WTC11 (cell line): ENCODE measurements at regions not wholly inside any gene's neighbourhood (a gene's known extent, or its start where the extent isn't known, plus 50 kb on each side); places are given as distances from the start of the nearest gene placed in this dataset.
A peak's percentile ranks its signal among the peaks of the same experiment; 100 is the strongest.

Source experiments
- ATAC-seq: fragments of 200-7000 bp; cut with Tn5 transposase; 2 replicates; pipeline ENCODE4 v1.10.0; 2021; ENCODE audit warnings: mild to moderate bottlenecking, moderate library complexity
- CTCF ChIA-PET: fragments of 300-600 bp; sonication (Branson Sonifier 250); formaldehyde crosslinking; loops from one replicate; lab custom pipeline; 2021; ENCODE audit warnings: antibody characterized with exemption; lab: Charles Lee
- POLR2A ChIA-PET: fragments of 350-600 bp; sonication (Branson Sonifier 250); formaldehyde crosslinking; loops from one replicate; lab custom pipeline; 2021; ENCODE audit warnings: antibody characterized with exemption; lab: Charles Lee
- DNase-seq: peaks from one replicate; pipeline ENCODE4 v3.0.0; 2021; ENCODE audit warnings: low spot score
- H3K27ac Mint-ChIP-seq: 2 replicates; pipeline ENCODE4 v1.8.0; 2021; ENCODE audit warnings: mixed read lengths
- H3K27me3 Mint-ChIP-seq: 2 replicates; pipeline ENCODE4 v1.8.0; 2021; ENCODE audit warnings: low read depth, mild to moderate bottlenecking, moderate library complexity, mixed read lengths
- H3K36me3 Mint-ChIP-seq: 2 replicates; pipeline ENCODE4 v1.8.0; 2021; ENCODE audit warnings: mixed read lengths
- H3K4me1 Mint-ChIP-seq: 2 replicates; pipeline ENCODE4 v1.8.0; 2022; ENCODE audit warnings: mixed read lengths
- H3K4me3 Mint-ChIP-seq: 2 replicates; pipeline ENCODE4 v1.8.0; 2021; ENCODE audit warnings: mild to moderate bottlenecking, moderate library complexity, mixed read lengths
- H3K9me3 Mint-ChIP-seq: 2 replicates; pipeline ENCODE4 v1.8.0; 2021; ENCODE audit warnings: mixed read lengths
- ELF4 ChIP-seq: sonication (generic); formaldehyde crosslinking; IDR thresholded peaks from 2 replicates; pipeline ENCODE4 v1.8.1; 2022; ENCODE audit warnings: low read depth, mild to moderate bottlenecking, moderate library complexity, missing genetic modification reagents
- FOXK1 ChIP-seq: sonication (generic); formaldehyde crosslinking; IDR thresholded peaks from 2 replicates; pipeline ENCODE4 v1.8.0; 2022; ENCODE audit warnings: mild to moderate bottlenecking, moderate library complexity, missing genetic modification reagents
- GTF2I ChIP-seq: fragments of 250-450 bp; sonication (Bioruptor Pico); conservative IDR thresholded peaks from 2 replicates; pipeline ENCODE4 v1.4.0; 2021; ENCODE audit warnings: mild to moderate bottlenecking
- HMGA2 ChIP-seq: fragments of 250-450 bp; sonication (Bioruptor Pico); IDR thresholded peaks from 2 replicates; pipeline ENCODE4 v1.4.0; 2021; ENCODE audit warnings: mild to moderate bottlenecking, moderate library complexity
- IRF2 ChIP-seq: sonication (generic); formaldehyde crosslinking; IDR thresholded peaks from 2 replicates; pipeline ENCODE4 v1.8.0; 2022; ENCODE audit warnings: low read depth, missing genetic modification reagents, borderline replicate concordance
- JAZF1 ChIP-seq: fragments of 250-450 bp; sonication (Bioruptor Pico); IDR thresholded peaks from 2 replicates; pipeline ENCODE4 v1.9.0; 2021; ENCODE audit warnings: moderate library complexity, mild to moderate bottlenecking, inconsistent platforms
- NFATC4 ChIP-seq: fragments of 250-450 bp; sonication (Bioruptor Pico); IDR thresholded peaks from 2 replicates; pipeline ENCODE4 v1.9.0; 2021; ENCODE audit warnings: mild to moderate bottlenecking
- NFYB ChIP-seq: sonication (generic); formaldehyde crosslinking; conservative IDR thresholded peaks from 2 replicates; pipeline ENCODE4 v1.8.0; 2022; ENCODE audit warnings: low read depth, missing genetic modification reagents
- SMAD4 ChIP-seq: sonication (generic); formaldehyde crosslinking; IDR thresholded peaks from 2 replicates; pipeline ENCODE4 v1.8.0; 2022; ENCODE audit warnings: mild to moderate bottlenecking, missing genetic modification reagents
- TCF7 ChIP-seq: sonication (generic); formaldehyde crosslinking; IDR thresholded peaks from 2 replicates; pipeline ENCODE4 v1.8.0; 2022; ENCODE audit warnings: mild to moderate bottlenecking, low read depth, missing genetic modification reagents, moderate library complexity
- ZNF138 ChIP-seq: sonication (generic); formaldehyde crosslinking; conservative IDR thresholded peaks from 2 replicates; pipeline ENCODE4 v1.8.1; 2022; ENCODE audit warnings: mild to moderate bottlenecking, moderate library complexity, missing genetic modification reagents
- ZNF416 ChIP-seq: fragments of 250-450 bp; sonication (Bioruptor Pico); IDR thresholded peaks from 2 replicates; pipeline ENCODE4 v1.9.0; 2021; ENCODE audit warnings: mild to moderate bottlenecking, inconsistent platforms
- TF ChIP-seq, protein P1 (sequence below): fragments of 250-450 bp; sonication (Bioruptor Pico); conservative IDR thresholded peaks from 2 replicates; pipeline ENCODE4 v1.9.0; 2021; ENCODE audit warnings: mild to moderate bottlenecking
- TF ChIP-seq, protein P2 (sequence below): fragments of 250-450 bp; sonication (Bioruptor Pico); IDR thresholded peaks from 2 replicates; pipeline ENCODE4 v1.9.0; 2021; ENCODE audit warnings: mild to moderate bottlenecking, borderline replicate concordance
- TF ChIP-seq, protein P3 (sequence below): sonication (generic); formaldehyde crosslinking; IDR thresholded peaks from 2 replicates; pipeline ENCODE4 v1.8.1; 2023; ENCODE audit warnings: mild to moderate bottlenecking, missing genetic modification reagents, moderate library complexity
- TF ChIP-seq, protein P4 (sequence below): sonication (generic); formaldehyde crosslinking; IDR thresholded peaks from 2 replicates; pipeline ENCODE4 v1.8.1; 2023; ENCODE audit warnings: mild to moderate bottlenecking, missing genetic modification reagents, moderate library complexity
- TF ChIP-seq, protein P5 (sequence below): sonication (generic); formaldehyde crosslinking; IDR thresholded peaks from 2 replicates; pipeline ENCODE4 v1.8.0; 2022; ENCODE audit warnings: mild to moderate bottlenecking, missing genetic modification reagents

DNA sequence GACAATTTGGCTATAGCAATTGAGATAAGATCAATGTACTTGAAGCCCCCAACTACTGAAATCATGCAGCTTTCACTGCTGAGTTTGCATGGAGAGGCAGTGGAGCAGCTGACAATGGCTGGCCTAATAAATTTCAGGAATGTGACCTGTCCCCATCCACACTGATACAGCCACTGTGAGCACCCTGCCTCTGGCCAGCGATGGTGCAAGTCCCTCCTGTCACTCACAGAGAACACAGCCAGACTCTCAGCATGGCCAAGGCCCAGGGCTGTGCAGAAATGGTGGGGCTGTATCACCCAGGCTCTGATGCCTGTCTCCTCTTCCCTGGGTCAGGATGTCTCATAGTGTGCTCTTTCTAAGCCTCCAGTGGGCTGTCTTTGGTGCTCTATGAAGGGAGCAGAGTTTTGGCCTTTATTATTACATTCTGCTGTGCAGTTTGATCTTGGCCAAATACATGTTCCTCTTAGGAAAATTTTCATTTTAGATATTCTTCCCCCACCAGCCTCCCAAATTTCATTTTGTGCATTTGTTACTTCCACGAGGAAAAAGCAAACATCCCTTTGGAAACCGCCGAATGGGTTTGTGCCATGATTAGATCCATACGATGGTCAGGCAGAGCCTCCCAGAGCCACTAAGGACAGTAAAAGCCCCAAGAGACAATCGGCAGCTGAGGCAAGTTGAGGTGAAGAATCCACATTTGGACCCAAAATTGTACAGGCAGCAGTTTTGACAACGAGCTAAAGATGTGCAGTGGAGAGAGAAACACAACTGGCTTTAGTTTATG lies 85.1 kb upstream of the WSCD2 start:
- Mint-ChIP-seq H3K27ac (no peak overlapping the region), H3K4me3 (no peak overlapping the region), H3K4me1 (no peaks in the 10 kb centered on the region), H3K9me3 (peaks cover 3% of the 10 kb centered on the region; the same call in 1 of the 2 replicates), H3K27me3 (peaks cover 4% of the 10 kb centered on the region), H3K36me3 (no peaks in the 10 kb centered on the region)
- ChIA-PET POLR2A (no interaction called here), CTCF (no interaction called here)
- DNase-seq (no peak), ATAC-seq (no peak; the same call in 1 of the 2 replicates)
- TF ChIP-seq, protein P1, sequence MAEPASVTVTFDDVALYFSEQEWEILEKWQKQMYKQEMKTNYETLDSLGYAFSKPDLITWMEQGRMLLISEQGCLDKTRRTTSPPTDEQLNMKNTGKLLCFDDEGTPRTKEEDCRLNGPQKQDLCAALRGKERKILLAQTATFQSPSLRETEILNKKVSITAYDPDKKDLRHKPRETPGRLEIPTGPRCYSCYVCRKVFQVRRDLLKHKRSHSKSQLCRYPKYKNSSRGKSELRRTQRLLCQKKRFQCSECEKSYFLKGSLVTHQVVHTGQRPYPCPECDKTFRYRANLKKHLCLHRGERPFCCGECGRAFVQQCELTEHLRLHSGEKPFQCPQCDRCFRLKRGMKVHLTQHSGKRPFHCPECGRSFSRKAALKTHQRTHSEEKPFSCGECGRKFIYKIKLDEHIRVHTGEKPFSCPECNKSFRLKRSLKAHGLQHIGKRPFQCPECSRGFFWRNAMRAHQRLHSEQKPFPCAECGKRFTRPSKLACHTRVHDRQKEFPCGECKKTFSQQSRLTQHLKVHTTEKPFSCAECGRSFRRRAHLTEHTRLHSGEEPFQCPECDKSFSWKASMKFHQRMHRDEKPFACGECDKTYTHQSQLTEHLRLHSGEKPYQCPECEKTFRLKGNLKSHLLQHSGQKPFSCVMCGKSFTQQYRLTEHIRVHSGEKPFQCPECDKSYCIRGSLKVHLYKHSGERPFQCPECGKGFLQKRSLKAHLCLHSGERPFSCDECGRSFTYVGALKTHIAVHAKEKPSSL (CRISPR knock-in tag) = no peak
- no peak for TF ChIP-seq IRF2 (CRISPR knock-in tag)
- TF ChIP-seq ZNF416 (CRISPR knock-in tag) = no peak
- no peak for TF ChIP-seq TCF7 (CRISPR knock-in tag)
- TF ChIP-seq JAZF1 (CRISPR knock-in tag) = no peak
- TF ChIP-seq, protein P2, sequence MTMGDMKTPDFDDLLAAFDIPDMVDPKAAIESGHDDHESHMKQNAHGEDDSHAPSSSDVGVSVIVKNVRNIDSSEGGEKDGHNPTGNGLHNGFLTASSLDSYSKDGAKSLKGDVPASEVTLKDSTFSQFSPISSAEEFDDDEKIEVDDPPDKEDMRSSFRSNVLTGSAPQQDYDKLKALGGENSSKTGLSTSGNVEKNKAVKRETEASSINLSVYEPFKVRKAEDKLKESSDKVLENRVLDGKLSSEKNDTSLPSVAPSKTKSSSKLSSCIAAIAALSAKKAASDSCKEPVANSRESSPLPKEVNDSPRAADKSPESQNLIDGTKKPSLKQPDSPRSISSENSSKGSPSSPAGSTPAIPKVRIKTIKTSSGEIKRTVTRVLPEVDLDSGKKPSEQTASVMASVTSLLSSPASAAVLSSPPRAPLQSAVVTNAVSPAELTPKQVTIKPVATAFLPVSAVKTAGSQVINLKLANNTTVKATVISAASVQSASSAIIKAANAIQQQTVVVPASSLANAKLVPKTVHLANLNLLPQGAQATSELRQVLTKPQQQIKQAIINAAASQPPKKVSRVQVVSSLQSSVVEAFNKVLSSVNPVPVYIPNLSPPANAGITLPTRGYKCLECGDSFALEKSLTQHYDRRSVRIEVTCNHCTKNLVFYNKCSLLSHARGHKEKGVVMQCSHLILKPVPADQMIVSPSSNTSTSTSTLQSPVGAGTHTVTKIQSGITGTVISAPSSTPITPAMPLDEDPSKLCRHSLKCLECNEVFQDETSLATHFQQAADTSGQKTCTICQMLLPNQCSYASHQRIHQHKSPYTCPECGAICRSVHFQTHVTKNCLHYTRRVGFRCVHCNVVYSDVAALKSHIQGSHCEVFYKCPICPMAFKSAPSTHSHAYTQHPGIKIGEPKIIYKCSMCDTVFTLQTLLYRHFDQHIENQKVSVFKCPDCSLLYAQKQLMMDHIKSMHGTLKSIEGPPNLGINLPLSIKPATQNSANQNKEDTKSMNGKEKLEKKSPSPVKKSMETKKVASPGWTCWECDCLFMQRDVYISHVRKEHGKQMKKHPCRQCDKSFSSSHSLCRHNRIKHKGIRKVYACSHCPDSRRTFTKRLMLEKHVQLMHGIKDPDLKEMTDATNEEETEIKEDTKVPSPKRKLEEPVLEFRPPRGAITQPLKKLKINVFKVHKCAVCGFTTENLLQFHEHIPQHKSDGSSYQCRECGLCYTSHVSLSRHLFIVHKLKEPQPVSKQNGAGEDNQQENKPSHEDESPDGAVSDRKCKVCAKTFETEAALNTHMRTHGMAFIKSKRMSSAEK (CRISPR knock-in tag) = no peak
- TF ChIP-seq FOXK1 (CRISPR knock-in tag) = no peak
- TF ChIP-seq, protein P3, sequence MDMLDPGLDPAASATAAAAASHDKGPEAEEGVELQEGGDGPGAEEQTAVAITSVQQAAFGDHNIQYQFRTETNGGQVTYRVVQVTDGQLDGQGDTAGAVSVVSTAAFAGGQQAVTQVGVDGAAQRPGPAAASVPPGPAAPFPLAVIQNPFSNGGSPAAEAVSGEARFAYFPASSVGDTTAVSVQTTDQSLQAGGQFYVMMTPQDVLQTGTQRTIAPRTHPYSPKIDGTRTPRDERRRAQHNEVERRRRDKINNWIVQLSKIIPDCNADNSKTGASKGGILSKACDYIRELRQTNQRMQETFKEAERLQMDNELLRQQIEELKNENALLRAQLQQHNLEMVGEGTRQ (CRISPR knock-in tag) = no peak
- no peak for TF ChIP-seq ELF4
- TF ChIP-seq HMGA2 (CRISPR knock-in tag) = no peak
- TF ChIP-seq ZNF138 (CRISPR knock-in tag) = no peak
- TF ChIP-seq, protein P4, sequence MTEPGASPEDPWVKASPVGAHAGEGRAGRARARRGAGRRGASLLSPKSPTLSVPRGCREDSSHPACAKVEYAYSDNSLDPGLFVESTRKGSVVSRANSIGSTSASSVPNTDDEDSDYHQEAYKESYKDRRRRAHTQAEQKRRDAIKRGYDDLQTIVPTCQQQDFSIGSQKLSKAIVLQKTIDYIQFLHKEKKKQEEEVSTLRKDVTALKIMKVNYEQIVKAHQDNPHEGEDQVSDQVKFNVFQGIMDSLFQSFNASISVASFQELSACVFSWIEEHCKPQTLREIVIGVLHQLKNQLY = no peak
- no peak for TF ChIP-seq GTF2I (CRISPR knock-in tag)
- no peak for TF ChIP-seq SMAD4 (CRISPR knock-in tag)
- no peak for TF ChIP-seq NFATC4 (CRISPR knock-in tag)

DNA sequence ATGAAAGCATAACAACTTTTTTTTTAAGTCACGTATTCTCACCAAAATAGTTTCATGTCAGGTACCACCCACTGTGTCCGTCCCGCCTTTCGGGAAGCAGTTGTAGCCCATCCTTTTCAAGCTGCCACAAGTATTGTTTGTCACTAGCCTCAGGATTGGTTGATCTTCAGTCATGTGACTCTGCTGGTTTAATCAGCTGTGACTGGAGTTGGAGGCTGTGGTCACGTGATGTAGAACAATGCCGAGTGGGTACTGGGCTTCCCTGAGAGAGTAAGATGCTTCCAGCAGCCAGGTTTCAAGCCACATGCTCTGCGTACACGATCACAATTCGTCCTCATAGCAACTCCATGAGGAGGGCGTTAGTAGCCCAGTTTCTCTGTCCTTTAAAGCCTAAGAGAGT lies 83.0 kb upstream of the WSCD2 start:
- TF ChIP-seq, protein P3 (CRISPR knock-in tag) = peak; percentile 86
- TF ChIP-seq NFYB (CRISPR knock-in tag) = no peak
- TF ChIP-seq, protein P5, sequence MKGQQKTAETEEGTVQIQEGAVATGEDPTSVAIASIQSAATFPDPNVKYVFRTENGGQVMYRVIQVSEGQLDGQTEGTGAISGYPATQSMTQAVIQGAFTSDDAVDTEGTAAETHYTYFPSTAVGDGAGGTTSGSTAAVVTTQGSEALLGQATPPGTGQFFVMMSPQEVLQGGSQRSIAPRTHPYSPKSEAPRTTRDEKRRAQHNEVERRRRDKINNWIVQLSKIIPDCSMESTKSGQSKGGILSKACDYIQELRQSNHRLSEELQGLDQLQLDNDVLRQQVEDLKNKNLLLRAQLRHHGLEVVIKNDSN (CRISPR knock-in tag) = peak; percentile 71
- no peak overlapping the region for H3K4me3 Mint-ChIP-seq
- H3K4me1 Mint-ChIP-seq = no peaks in the 10 kb centered on the region
- no peak for DNase-seq
- ATAC-seq = peak; percentile 24; the same call in 1 of the 2 replicates
- ChIA-PET CTCF (interaction anchor here (1.0 to 1.1 kb wide), 2 partner anchors 53 to 133 kb away, joined by 3 read pairs; no protein-coding TSS in a partner anchor), POLR2A (no interaction called here)
- H3K27ac Mint-ChIP-seq = no peak overlapping the region
- H3K27me3 Mint-ChIP-seq = peaks cover 4% of the 10 kb centered on the region; the same call in 1 of the 2 replicates
- no peaks in the 10 kb centered on the region for H3K36me3 Mint-ChIP-seq
- H3K9me3 Mint-ChIP-seq = peaks cover 3% of the 10 kb centered on the region; the same call in 1 of the 2 replicates
